Endothelial cell of umbilical vein (primary cell): ENCODE measurements at regions not wholly inside any gene's neighbourhood (a gene's known extent, or its start where the extent isn't known, plus 50 kb on each side); places are given as distances from the start of the nearest gene placed in this dataset.
"Not testable (repeated sequence)": the region's sequence is repeated elsewhere in the genome, so short reads cannot be mapped to it uniquely, and the experiment has no call there.

Source experiments
- BruUV-seq: library from RNA; stranded (reverse); fragments of 400-500 nt; replicated peaks from 2 replicates; lab custom pipeline; 2021; lab: Mats Ljungman, UMichigan
- CTCF ChIA-PET: fragments of 300-600, 350-600 bp; sonication (Branson Sonifier 250); formaldehyde crosslinking; loops from one replicate; lab custom pipeline; 2021; ENCODE audit warnings: antibody characterized with exemption, inconsistent platforms; lab: Charles Lee
- POLR2A ChIA-PET: fragments of 300-600, 350-600 bp; sonication (Branson Sonifier 250); formaldehyde crosslinking; loops from one replicate; lab custom pipeline; 2021; ENCODE audit warnings: antibody characterized with exemption, inconsistent platforms; lab: Charles Lee
- DNase-seq: peaks from one replicate; pipeline ENCODE4 v3.0.0-alpha.2; 2011; ENCODE audit warnings: low read depth, low spot score
- FAIRE-seq: peaks from 2 replicates; lab custom pipeline; 2011; peaks lifted over from hg19 to GRCh38; lab: Jason Lieb, UNC
- H2AFZ ChIP-seq: 2 replicates; pipeline ENCODE4 v1.6.0; 2012; ENCODE audit warnings: low read depth, low read length, control low read depth, inconsistent platforms
- H3K27ac ChIP-seq: 2 replicates; pipeline ENCODE4 v1.5.1; 2011; ENCODE audit warnings: low read depth, mild to moderate bottlenecking, control low read depth, low read length, moderate library complexity; ENCODE audit not compliant: insufficient read depth
- H3K27me3 ChIP-seq, 2 experiments: 2 replicates each; pipeline versions ENCODE4 v1.6.0 to v1.6.1; 2011; ENCODE audit warnings: low read length in 2 of 2, mixed read lengths in 1 of 2; ENCODE audit not compliant: control insufficient read depth in 2 of 2, insufficient read depth in 2 of 2
- H3K36me3 ChIP-seq, 2 experiments: 2 replicates in 1 of 2; 3 replicates in 1 of 2; pipeline ENCODE4 v1.5.1; 2011; ENCODE audit warnings: low read length in 2 of 2, mild to moderate bottlenecking in 1 of 2, moderate library complexity in 1 of 2; ENCODE audit not compliant: control insufficient read depth in 2 of 2, insufficient read depth in 2 of 2; ENCODE audit errors: extremely low read depth in 1 of 2
- H3K4me1 ChIP-seq: 3 replicates; pipeline ENCODE4 v1.5.1; 2011; ENCODE audit warnings: mild to moderate bottlenecking, low read length; ENCODE audit not compliant: control insufficient read depth, insufficient read depth; ENCODE audit errors: extremely low read depth
- H3K4me2 ChIP-seq: 2 replicates; pipeline ENCODE4 v1.6.1; 2011; ENCODE audit warnings: low read length, control low read depth, mixed read lengths; ENCODE audit not compliant: insufficient read depth
- H3K4me3 ChIP-seq, 3 experiments: fragments of 200-600 bp in 1 of 3; sonication (generic), shearing (Covaris generic) in 1 of 3; replicated peaks in 1 of 3; 2 replicates each; pipeline ENCODE4 v1.5.1; 2011 to 2016; ENCODE audit warnings: control low read depth in 3 of 3, low read length in 3 of 3, mild to moderate bottlenecking in 2 of 3, inconsistent platforms in 1 of 3, low read depth in 1 of 3, moderate library complexity in 1 of 3; ENCODE audit not compliant: insufficient read depth in 1 of 3
- H3K79me2 ChIP-seq: 2 replicates; pipeline ENCODE4 v1.6.0; 2012; ENCODE audit warnings: low read length, inconsistent platforms; ENCODE audit not compliant: control insufficient read depth, insufficient read depth
- H3K9ac ChIP-seq: replicated peaks from 2 replicates; pipeline ENCODE3; 2011; ENCODE audit warnings: low read length, control low read depth; ENCODE audit not compliant: insufficient read depth; ENCODE audit errors: extremely low read depth
- H3K9me1 ChIP-seq: replicated peaks from 3 replicates; pipeline ENCODE4 v1.6.0; 2011; ENCODE audit warnings: mild to moderate bottlenecking, low read length; ENCODE audit not compliant: control insufficient read depth, insufficient read depth; ENCODE audit errors: extremely low read depth
- H3K9me3 ChIP-seq: replicated peaks from 2 replicates; pipeline ENCODE4 v1.5.1; 2012; ENCODE audit warnings: low read length, inconsistent platforms; ENCODE audit not compliant: control insufficient read depth, insufficient read depth
- H4K20me1 ChIP-seq: replicated peaks from 2 replicates; pipeline ENCODE3; 2011; ENCODE audit warnings: mild to moderate bottlenecking, low read length; ENCODE audit not compliant: control insufficient read depth, insufficient read depth; ENCODE audit errors: extremely low read depth
- CTCF ChIP-seq, 2 donors: IDR thresholded peaks; 1 replicate in 1 of 2; 2 replicates in 1 of 2; pipeline ENCODE4 v1.5.1; 2011; ENCODE audit warnings: low read length in 2 of 2, mild to moderate bottlenecking in 2 of 2, moderate library complexity in 2 of 2, control low read depth in 1 of 2, inconsistent platforms in 1 of 2, low read depth in 1 of 2; ENCODE audit not compliant: insufficient read depth in 1 of 2; ENCODE audit errors: extremely low read depth in 1 of 2
- EZH2 ChIP-seq: IDR thresholded peaks from 2 replicates; pipeline ENCODE4 v1.6.1; 2012; ENCODE audit warnings: borderline replicate concordance, low read depth, mild to moderate bottlenecking, moderate library complexity, low read length, inconsistent platforms; ENCODE audit not compliant: severe bottlenecking
- FOS ChIP-seq: IDR thresholded peaks from 2 replicates; pipeline ENCODE4 v1.6.1; 2011; ENCODE audit warnings: mild to moderate bottlenecking, low read length, moderate library complexity, borderline replicate concordance; ENCODE audit not compliant: insufficient read depth
- GATA2 ChIP-seq: IDR thresholded peaks from 2 replicates; pipeline ENCODE4 v1.7.0; 2011; ENCODE audit warnings: low read depth, mild to moderate bottlenecking, moderate library complexity, mixed read lengths, low read length; ENCODE audit not compliant: insufficient read length, insufficient read depth
- JUN ChIP-seq: IDR thresholded peaks from 2 replicates; pipeline ENCODE4 v1.6.1; 2011; ENCODE audit warnings: borderline replicate concordance, low read depth; ENCODE audit not compliant: insufficient read length, insufficient read depth
- MAX ChIP-seq: IDR thresholded peaks from 2 replicates; pipeline ENCODE4 v1.6.1; 2011; ENCODE audit not compliant: insufficient read depth, insufficient read length
- MYC ChIP-seq: IDR thresholded peaks from one replicate; pipeline ENCODE4 v1.6.1; 2011; ENCODE audit warnings: mild to moderate bottlenecking, low read depth, low read length
- POLR2A ChIP-seq: IDR thresholded peaks from 2 replicates; pipeline ENCODE4 v1.6.1; 2012; ENCODE audit warnings: low read depth, mild to moderate bottlenecking, control low read depth, low read length
- POLR2AphosphoS5 ChIP-seq: IDR thresholded peaks from 2 replicates; pipeline ENCODE4 v1.6.1; 2012; ENCODE audit warnings: low read depth, mild to moderate bottlenecking, control low read depth, low read length, moderate library complexity; ENCODE audit not compliant: insufficient read depth
- dilution Hi-C: fragments of 300-500 bp; cut with MboI; formaldehyde crosslinking; loops from one replicate; pipeline ENCODE4 v1.15.0; 2019; ENCODE audit warnings: low sequenced_read_pairs; ENCODE audit not compliant: extremely low pct_ligation_motif_present
- intact Hi-C: fragments of 100-400 bp; cut with micrococcal nuclease; formaldehyde crosslinking; loops from one replicate; pipeline ENCODE4 v1.10.0; 2022

GRCh38 chr4:74578329-74578728 is 133.4 kb downstream of the AREG start:
- TF ChIP-seq FOS (no peak), POLR2A (no peak), CTCF (IDR thresholded peaks at IDR 0.05; ENCODE audit: extremely low read depth in 1 of 2, insufficient read depth in 1 of 2, low read depth in 1 of 2, low read length in 2 of 2) (no peak), POLR2AphosphoS5 (no peak), GATA2 (no peak), MAX (no peak), JUN (no peak), MYC (no peak), EZH2 (no peak)
- Histone ChIP-seq H3K27ac (no peak overlapping the region), H3K9me1 (no peaks in the 10 kb centered on the region), H3K36me3 (no peaks in the 10 kb centered on the region), H3K79me2 (no peaks in the 10 kb centered on the region), H3K4me2 (no peak overlapping the region), H4K20me1 (no peaks in the 10 kb centered on the region), H3K27me3 (no peaks in the 10 kb centered on the region), H3K9ac (no peak overlapping the region), H3K4me3 (no peak overlapping the region), H3K4me1 (no peaks in the 10 kb centered on the region), H3K9me3 (no peaks in the 10 kb centered on the region), H2AFZ (no peak overlapping the region)
- BruUV-seq, result no TSS peak
- dilution Hi-C loops (no loop called here), intact Hi-C loops (no loop called here)
- POLR2A ChIA-PET, result no interaction called here
- FAIRE-seq (no peak), DNase-seq (peak; percentile 4)
- CTCF ChIA-PET, result no interaction called here

GRCh38 chr4:74578865-74579264 is 133.9 kb downstream of the AREG start:
- H3K4me3 ChIP-seq, DNase-seq, POLR2A ChIA-PET, H3K9me3 ChIP-seq, BruUV-seq, H3K9ac ChIP-seq, H3K9me1 ChIP-seq, H4K20me1 ChIP-seq, H3K79me2 ChIP-seq, intact Hi-C loops, H3K27ac ChIP-seq, H3K4me1 ChIP-seq, H3K4me2 ChIP-seq, H3K27me3 ChIP-seq, dilution Hi-C loops, FAIRE-seq, H2AFZ ChIP-seq, H3K36me3 ChIP-seq, CTCF ChIA-PET: not testable (repeated sequence)
